HepG2 (cell line): ENCODE measurements at regions not wholly inside any gene's neighbourhood (a gene's known extent, or its start where the extent isn't known, plus 50 kb on each side); places are given as distances from the start of the nearest gene placed in this dataset.

ENCODE experiments used
- CTCF ChIP-seq: sonication (generic); formaldehyde crosslinking; IDR thresholded peaks from 2 replicates; pipeline ENCODE4 v1.5.0; 2020; ENCODE audit warnings: mild to moderate bottlenecking, missing genetic modification reagents, moderate library complexity
- FOSL2 ChIP-seq: sonication (generic); formaldehyde crosslinking; IDR thresholded peaks from 2 replicates; pipeline ENCODE4 v1.4.0; 2020; ENCODE audit warnings: missing genetic modification reagents
- ZFP62 ChIP-seq: sonication (generic); formaldehyde crosslinking; IDR thresholded peaks from 2 replicates; pipeline ENCODE4 v1.4.0; 2020; ENCODE audit warnings: missing genetic modification reagents
- ZNF7 ChIP-seq: IDR thresholded peaks from 2 replicates; pipeline ENCODE4 v1.6.1; 2016; ENCODE audit warnings: missing biosample characterization, missing genetic modification reagents
- TF ChIP-seq, protein P1 (sequence below): IDR thresholded peaks from 2 replicates; pipeline ENCODE4 v1.6.1; 2016; ENCODE audit warnings: low read depth
- TF ChIP-seq, protein P2 (sequence below): IDR thresholded peaks from 2 replicates; pipeline ENCODE4 v1.6.1; 2012; ENCODE audit warnings: inconsistent platforms

DNA sequence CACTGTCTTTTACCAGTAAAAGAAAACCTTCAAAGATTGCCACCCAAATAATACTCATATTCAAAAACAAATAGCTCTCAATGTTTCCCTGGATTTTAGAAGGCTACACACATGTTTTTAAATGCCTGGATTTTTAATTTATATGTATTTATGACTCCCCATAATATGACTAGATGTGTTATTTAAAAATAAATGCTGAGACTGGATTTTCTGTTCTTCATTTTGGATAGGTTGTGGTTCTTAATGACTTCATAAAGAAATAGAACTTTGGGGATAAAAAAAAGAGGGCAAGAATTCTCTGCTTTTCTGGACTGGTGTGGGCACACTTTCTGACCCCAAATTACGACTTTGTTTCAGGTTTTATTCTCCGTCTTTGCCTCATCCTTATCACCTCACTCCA lies 62.8 kb upstream of the LEKR1 start:
- TF ChIP-seq FOSL2 (no peak), ZFP62 (CRISPR knock-in tag) (no peak), CTCF (CRISPR knock-in tag) (no peak), ZNF7 (no peak)
- TF ChIP-seq, protein P1, sequence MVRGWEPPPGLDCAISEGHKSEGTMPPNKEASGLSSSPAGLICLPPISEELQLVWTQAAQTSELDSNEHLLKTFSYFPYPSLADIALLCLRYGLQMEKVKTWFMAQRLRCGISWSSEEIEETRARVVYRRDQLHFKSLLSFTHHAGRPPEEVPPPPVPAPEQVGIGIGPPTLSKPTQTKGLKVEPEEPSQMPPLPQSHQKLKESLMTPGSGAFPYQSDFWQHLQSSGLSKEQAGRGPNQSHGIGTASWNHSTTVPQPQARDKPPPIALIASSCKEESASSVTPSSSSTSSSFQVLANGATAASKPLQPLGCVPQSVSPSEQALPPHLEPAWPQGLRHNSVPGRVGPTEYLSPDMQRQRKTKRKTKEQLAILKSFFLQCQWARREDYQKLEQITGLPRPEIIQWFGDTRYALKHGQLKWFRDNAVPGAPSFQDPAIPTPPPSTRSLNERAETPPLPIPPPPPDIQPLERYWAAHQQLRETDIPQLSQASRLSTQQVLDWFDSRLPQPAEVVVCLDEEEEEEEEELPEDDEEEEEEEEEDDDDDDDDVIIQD: no peak
- TF ChIP-seq, protein P2, sequence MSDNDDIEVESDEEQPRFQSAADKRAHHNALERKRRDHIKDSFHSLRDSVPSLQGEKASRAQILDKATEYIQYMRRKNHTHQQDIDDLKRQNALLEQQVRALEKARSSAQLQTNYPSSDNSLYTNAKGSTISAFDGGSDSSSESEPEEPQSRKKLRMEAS: no peak
